T-cell (primary cell): ENCODE measurements at regions not wholly inside any gene's neighbourhood (a gene's known extent, or its start where the extent isn't known, plus 50 kb on each side); places are given as distances from the start of the nearest gene placed in this dataset.
A peak's percentile ranks its signal among the peaks of the same experiment; 100 is the strongest.

Experiments
- ATAC-seq, 4 experiments: fragments of 200-7000 bp in 3 of 4; fragments of 150-1000 bp in 1 of 4; cut with Tn5 transposase; replicated peaks in 1 of 4; 1 replicate in 3 of 4; 2 replicates in 1 of 4; pipeline ENCODE4 v1.10.0; 2021; ENCODE audit warnings: moderate library complexity in 3 of 4, mild to moderate bottlenecking in 2 of 4, moderate number of reproducible peaks in 1 of 4
- CTCF ChIA-PET, 2 donors: fragments of 300-600 bp; sonication (Branson Sonifier 250); formaldehyde crosslinking; loops; one replicate each; lab custom pipeline; 2022; ENCODE audit warnings: antibody characterized with exemption in 2 of 2; lab: Charles Lee
- POLR2A ChIA-PET, 2 donors: fragments of 300-600 bp; sonication (Branson Sonifier 250); formaldehyde crosslinking; loops; one replicate each; lab custom pipeline; 2022; ENCODE audit warnings: antibody characterized with exemption in 2 of 2; lab: Charles Lee
- DNase-seq, 35 experiments: peaks; one replicate each; pipeline versions ENCODE4 v3.0.0 to v3.0.0-alpha.2; 2013 to 2023
- H3K27ac ChIP-seq: one replicate; pipeline ENCODE4 v1.5.1; 2013; ENCODE audit warnings: low read length
- H3K27me3 ChIP-seq, 2 experiments: replicated peaks in 1 of 2; 1 replicate in 1 of 2; 2 replicates in 1 of 2; pipeline versions ENCODE4 v1.6.1 to v1.7.0; 2013; ENCODE audit warnings: low read length in 1 of 2, mixed read lengths in 1 of 2; ENCODE audit not compliant: control insufficient read depth in 2 of 2, insufficient read depth in 2 of 2; ENCODE audit errors: extremely low read depth in 1 of 2
- H3K36me3 ChIP-seq, 2 donors: 1 replicate in 1 of 2; 2 replicates in 1 of 2; pipeline versions ENCODE4 v1.6.1 to v1.7.0; 2013; ENCODE audit warnings: low read length in 1 of 2; ENCODE audit not compliant: control insufficient read depth in 2 of 2, insufficient read depth in 1 of 2; ENCODE audit errors: extremely low read depth in 1 of 2
- H3K4me1 ChIP-seq, 2 experiments: 1 replicate in 1 of 2; 2 replicates in 1 of 2; pipeline versions ENCODE4 v1.6.1 to v1.7.0; 2013; ENCODE audit warnings: low read length in 2 of 2, mixed read lengths in 1 of 2; ENCODE audit not compliant: insufficient read depth in 2 of 2, control insufficient read depth in 1 of 2; ENCODE audit errors: extremely low read depth in 1 of 2
- H3K4me3 ChIP-seq, 2 donors: 1 replicate in 1 of 2; 2 replicates in 1 of 2; pipeline versions ENCODE4 v1.5.1 to v1.7.0; 2013; ENCODE audit warnings: mild to moderate bottlenecking in 2 of 2, low read length in 1 of 2, moderate library complexity in 1 of 2; ENCODE audit not compliant: control insufficient read depth in 1 of 2; ENCODE audit errors: extremely low read depth in 1 of 2
- H3K9me3 ChIP-seq: 2 replicates; pipeline ENCODE4 v1.7.0; 2013
- H3K27ac Mint-ChIP-seq, 2 donors: one replicate each; pipeline ENCODE4 v1.8.0; 2020 to 2021; ENCODE audit warnings: mild to moderate bottlenecking in 2 of 2, mixed read lengths in 2 of 2
- H3K27me3 Mint-ChIP-seq, 2 donors: one replicate each; pipeline ENCODE4 v1.8.0; 2021 to 2022; ENCODE audit warnings: mixed read lengths in 2 of 2
- H3K36me3 Mint-ChIP-seq: one replicate; pipeline ENCODE4 v1.8.0; 2021; ENCODE audit warnings: mixed read lengths
- H3K4me1 Mint-ChIP-seq, 3 donors: one replicate each; pipeline ENCODE4 v1.8.0; 2020 to 2022; ENCODE audit warnings: mixed read lengths in 3 of 3, mild to moderate bottlenecking in 1 of 3
- H3K4me3 Mint-ChIP-seq, 3 donors: one replicate each; pipeline ENCODE4 v1.8.0; 2020 to 2022; ENCODE audit warnings: mild to moderate bottlenecking in 3 of 3, mixed read lengths in 3 of 3, moderate library complexity in 3 of 3
- H3K9me3 Mint-ChIP-seq, 3 donors: one replicate each; pipeline ENCODE4 v1.8.0; 2020 to 2022; ENCODE audit warnings: mixed read lengths in 3 of 3
- WGBS: methylation state at CpG from one replicate; pipeline ENCODE4 v1.1.5; 2013; ENCODE audit warnings: missing lambda C conversion rate; ENCODE audit not compliant: insufficient coverage; 5-methylcytosine and 5-hydroxymethylcytosine counted together

GRCh38 chr2:139293992-139294548, 513.9 kb upstream of the NXPH2 start:
- Histone ChIP-seq H3K27me3 (no peaks in the 10 kb centered on the region), H3K36me3 (no peaks in the 10 kb centered on the region), H3K27ac (no peak overlapping the region), H3K4me3 (no peak overlapping the region), H3K9me3 (no peaks in the 10 kb centered on the region), H3K4me1 (no peaks in the 10 kb centered on the region)
- Mint-ChIP-seq H3K27me3 (no peaks in the 10 kb centered on the region), H3K4me3 (no peak overlapping the region), H3K4me1 (no peaks in the 10 kb centered on the region), H3K27ac (no peak overlapping the region), H3K36me3 (no peaks in the 10 kb centered on the region), H3K9me3 (peaks cover 6 to 11% (median 10%) of the 10 kb centered on the region in 3 donors)
- 29% methylated on average over 2 of the region's 6 CpGs for WGBS
- CTCF ChIA-PET: no interaction called here
- DNase-seq (no peak), ATAC-seq (no peak)
- POLR2A ChIA-PET: no interaction called here

DNA sequence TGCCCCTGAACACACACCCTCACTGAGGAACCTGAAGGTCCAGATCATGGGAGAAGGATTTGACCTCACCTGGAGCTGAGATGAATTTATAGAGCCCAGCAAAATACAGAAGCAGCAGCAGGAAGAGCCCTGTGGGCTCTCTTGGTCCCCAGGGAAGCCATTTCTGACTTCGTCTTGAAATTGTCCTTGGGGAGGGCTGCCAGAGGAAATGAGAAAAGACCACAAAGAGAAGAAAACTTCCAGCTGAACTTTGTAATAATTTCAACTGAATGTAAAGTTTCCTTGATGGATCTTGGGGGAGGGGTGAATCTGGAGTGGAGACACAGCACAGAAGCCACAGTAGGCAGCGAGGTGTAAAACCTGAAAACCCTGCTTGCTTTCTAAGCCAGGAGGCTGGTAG, 500.9 kb upstream of the NXPH2 start:
- DNase-seq (no peak), ATAC-seq (no peak)
- Mint-ChIP-seq H3K4me3 (no peak overlapping the region), H3K27me3 (no peaks in the 10 kb centered on the region), H3K27ac (peak overlapping the region in 1 of 2 donors; percentile 16), H3K36me3 (no peaks in the 10 kb centered on the region), H3K4me1 (no peaks in the 10 kb centered on the region), H3K9me3 (peaks cover 23 to 33% (median 25%) of the 10 kb centered on the region in 3 donors)
- CTCF ChIA-PET: no interaction called here
- Histone ChIP-seq H3K4me1 (no peaks in the 10 kb centered on the region), H3K9me3 (no peaks in the 10 kb centered on the region), H3K36me3 (no peaks in the 10 kb centered on the region), H3K4me3 (no peak overlapping the region), H3K27ac (no peak overlapping the region), H3K27me3 (no peaks in the 10 kb centered on the region)
- POLR2A ChIA-PET: no interaction called here
- WGBS: 71% methylated on average over 1 of the region's 2 CpGs

GRCh38 chr2:139271879-139272278, 491.7 kb upstream of the NXPH2 start:
- POLR2A ChIA-PET: no interaction called here
- H3K4me3 Mint-ChIP-seq: no peak overlapping the region
- peaks cover 0 to 11% (median 4%) of the 10 kb centered on the region in 3 donors for H3K9me3 Mint-ChIP-seq
- no CpG with 5 or more reads among the region's 1 CpG for WGBS
- Histone ChIP-seq H3K36me3 (no peaks in the 10 kb centered on the region), H3K4me3 (no peak overlapping the region), H3K9me3 (no peaks in the 10 kb centered on the region), H3K4me1 (no peaks in the 10 kb centered on the region), H3K27me3 (no peaks in the 10 kb centered on the region), H3K27ac (no peak overlapping the region)
- no peaks in the 10 kb centered on the region for H3K4me1 Mint-ChIP-seq
- CTCF ChIA-PET: no interaction called here
- H3K27ac Mint-ChIP-seq: no peak overlapping the region
- DNase-seq (no peak), ATAC-seq (no peak)
- no peaks in the 10 kb centered on the region for H3K27me3 Mint-ChIP-seq
- H3K36me3 Mint-ChIP-seq: no peaks in the 10 kb centered on the region

- no peaks in the 10 kb centered on the region for H3K36me3 Mint-ChIP-seq
- H3K9me3 Mint-ChIP-seq: peaks cover 0 to 19% (median 4%) of the 10 kb centered on the region in 3 donors
- no peak overlapping the region for H3K4me3 Mint-ChIP-seq
Observed at GRCh38 chr2:139271149-139271548, 491.0 kb upstream of the NXPH2 start.

GRCh38 chr2:139260052-139260430, 479.9 kb upstream of the NXPH2 start:
- ATAC-seq (no peak), DNase-seq (no peak)
- Histone ChIP-seq H3K4me1 (no peaks in the 10 kb centered on the region), H3K9me3 (no peaks in the 10 kb centered on the region), H3K36me3 (no peaks in the 10 kb centered on the region), H3K27me3 (no peaks in the 10 kb centered on the region), H3K27ac (no peak overlapping the region), H3K4me3 (no peak overlapping the region)
- CTCF ChIA-PET: no interaction called here
- Mint-ChIP-seq H3K4me1 (no peaks in the 10 kb centered on the region), H3K27me3 (no peaks in the 10 kb centered on the region), H3K9me3 (peaks cover 5 to 12% (median 9%) of the 10 kb centered on the region in 3 donors), H3K27ac (no peak overlapping the region), H3K4me3 (no peak overlapping the region), H3K36me3 (no peaks in the 10 kb centered on the region)
- no CpG with 5 or more reads among the region's 2 CpGs for WGBS
- POLR2A ChIA-PET: no interaction called here

More at GRCh38 chr2:139271149-139271548, 491.0 kb upstream of the NXPH2 start:
- H3K27me3 Mint-ChIP-seq: no peaks in the 10 kb centered on the region
- H3K27me3 ChIP-seq: no peaks in the 10 kb centered on the region
- H3K4me3 ChIP-seq: no peak overlapping the region
- H3K27ac Mint-ChIP-seq: no peak overlapping the region
- no peaks in the 10 kb centered on the region for H3K36me3 ChIP-seq
- ChIA-PET POLR2A (no interaction called here), CTCF (no interaction called here)
- no peaks in the 10 kb centered on the region for H3K4me1 ChIP-seq
- no peaks in the 10 kb centered on the region for H3K9me3 ChIP-seq
- H3K27ac ChIP-seq: no peak overlapping the region
- WGBS: 100% methylated on average over 1 of the region's 2 CpGs
- H3K4me1 Mint-ChIP-seq: no peaks in the 10 kb centered on the region
- ATAC-seq: no peak
- DNase-seq: no peak

DNA sequence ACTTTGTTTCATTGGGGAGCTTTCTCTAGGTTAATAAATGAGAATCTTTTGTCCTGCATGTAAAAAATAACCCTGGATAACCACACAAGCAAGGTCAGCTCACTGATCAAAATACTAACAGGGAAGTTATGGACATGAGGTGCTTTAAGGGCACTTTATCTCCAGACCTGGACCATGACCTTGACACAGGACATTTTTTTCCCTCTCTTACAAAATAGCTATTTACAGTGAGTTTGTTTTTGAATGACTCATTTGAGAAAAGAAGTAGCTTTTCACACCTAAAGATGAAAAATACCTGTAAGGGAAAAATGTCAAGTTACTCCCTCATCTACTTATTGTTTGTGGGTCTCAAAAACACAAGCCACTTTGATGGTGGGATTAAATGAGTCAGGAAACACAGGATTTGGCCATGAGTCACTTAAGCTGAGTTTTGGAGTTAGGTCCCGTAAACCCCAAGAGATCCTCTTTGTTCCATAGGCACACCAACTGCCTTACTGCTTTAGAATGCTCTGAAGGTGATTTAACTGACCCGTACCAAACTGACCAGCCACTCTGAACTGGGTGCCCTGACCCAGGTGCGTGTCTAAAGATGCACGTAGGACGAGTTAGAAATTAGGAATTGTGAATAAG, 479.3 kb upstream of the NXPH2 start:
- no peaks in the 10 kb centered on the region for H3K36me3 Mint-ChIP-seq
- peaks cover 5 to 12% (median 9%) of the 10 kb centered on the region in 3 donors for H3K9me3 Mint-ChIP-seq
- POLR2A ChIA-PET: no interaction called here
- H3K27me3 Mint-ChIP-seq: no peaks in the 10 kb centered on the region
- no peak for ATAC-seq
- no peaks in the 10 kb centered on the region for H3K36me3 ChIP-seq
- no peaks in the 10 kb centered on the region for H3K27me3 ChIP-seq
- H3K9me3 ChIP-seq: no peaks in the 10 kb centered on the region
- no peaks in the 10 kb centered on the region for H3K4me1 ChIP-seq
- no peak overlapping the region for H3K4me3 Mint-ChIP-seq
- H3K4me1 Mint-ChIP-seq: no peaks in the 10 kb centered on the region
- no peak overlapping the region for H3K27ac Mint-ChIP-seq
- no peak overlapping the region for H3K27ac ChIP-seq
- WGBS: 84% methylated on average over 3 of the region's 5 CpGs
- no peak overlapping the region for H3K4me3 ChIP-seq
- CTCF ChIA-PET: no interaction called here
- DNase-seq: no peak
